ENCODE measurements at regions not wholly inside any gene's neighbourhood (a gene's known extent, or its start where the extent isn't known, plus 50 kb on each side); places are given as distances from the start of the nearest gene placed in this dataset.

GRCh38 chr15:89035150-89035549, 53.1 kb upstream of the ABHD2 start:
- no peak for ATAC-seq

GRCh38 chr15:89035658-89036057, 52.6 kb upstream of the ABHD2 start:
- intact Hi-C loops (cut with micrococcal nuclease): no loop called here
- no TSS peak for BruUV-seq (replicated peaks)
- no peak for DNase-seq (ENCODE audit: low read depth, low spot score)
- H3K4me1 ChIP-seq (ENCODE audit: control insufficient read depth in 1 of 2, insufficient read depth in 2 of 2, low read length in 2 of 2): peaks cover 0 to under 1% of the 10 kb centered on the region in 2 experiments; a peak in 1 of 4 replicates
- no peak overlapping the region for H3K9ac ChIP-seq (ENCODE audit: low read length)
- no peaks in the 10 kb centered on the region for H3K79me2 ChIP-seq (ENCODE audit: insufficient read depth, low read length)
- H3K27ac ChIP-seq (ENCODE audit: low read depth, low read length): no peak overlapping the region
- RAD21 ChIA-PET (ENCODE audit: low non-redundant PET in 1 of 2, low total read pairs in 2 of 2, uncharacterized antibody in 2 of 2, unreplicated experiment in 2 of 2): no interaction called here
- no peaks in the 10 kb centered on the region for H3K27me3 ChIP-seq (ENCODE audit: insufficient read depth, low read length)
- H3K9me3 ChIP-seq (ENCODE audit: control insufficient read depth in 1 of 2, insufficient read depth in 1 of 2, low read depth in 1 of 2, low read length in 2 of 2): no peaks in the 10 kb centered on the region
- ATAC-seq: no peak
- no peaks in the 10 kb centered on the region for H3K9me2 ChIP-seq (ENCODE audit: insufficient read depth)
- no peak for TF ChIP-seq MAX (IDR thresholded peaks at IDR 0.05)
- H3K4me3 ChIP-seq (replicated peaks in 1 of 2; ENCODE audit: low read depth in 1 of 2, low read length in 2 of 2): no peak overlapping the region
- no peak overlapping the region for H2AFZ ChIP-seq (ENCODE audit: low read depth, low read length, poor library complexity, severe bottlenecking)
- H3K4me2 ChIP-seq (ENCODE audit: low read length): no peak overlapping the region
- no peaks in the 10 kb centered on the region for H4K20me1 ChIP-seq (ENCODE audit: insufficient read depth)
- no peaks in the 10 kb centered on the region for H3K36me3 ChIP-seq (ENCODE audit: control insufficient read depth in 1 of 2, insufficient read depth in 2 of 2, low read length in 2 of 2)
- CTCF ChIA-PET: no interaction called here
- POLR2A ChIA-PET: no interaction called here

More at GRCh38 chr15:89035150-89035549, 53.1 kb upstream of the ABHD2 start:
- no peaks in the 10 kb centered on the region for H3K27me3 ChIP-seq (ENCODE audit: insufficient read depth, low read length)
- H3K4me3 ChIP-seq (replicated peaks in 1 of 2; ENCODE audit: low read depth in 1 of 2, low read length in 2 of 2): no peak overlapping the region
- CTCF ChIA-PET: interaction anchor here (0.7 kb wide), 1 partner anchor 108 kb away, joined by 4 read pairs; no protein-coding TSS in a partner anchor
- H3K9me3 ChIP-seq (ENCODE audit: control insufficient read depth in 1 of 2, insufficient read depth in 1 of 2, low read depth in 1 of 2, low read length in 2 of 2): no peaks in the 10 kb centered on the region
- intact Hi-C loops (cut with micrococcal nuclease): no loop called here
- no peaks in the 10 kb centered on the region for H4K20me1 ChIP-seq (ENCODE audit: insufficient read depth)
- H2AFZ ChIP-seq (ENCODE audit: low read depth, low read length, poor library complexity, severe bottlenecking): no peak overlapping the region
- RAD21 ChIA-PET (ENCODE audit: low non-redundant PET in 1 of 2, low total read pairs in 2 of 2, uncharacterized antibody in 2 of 2, unreplicated experiment in 2 of 2): no interaction called here
- no peak overlapping the region for H3K4me2 ChIP-seq (ENCODE audit: low read length)
- BruUV-seq (replicated peaks): no TSS peak
- no peak for DNase-seq (ENCODE audit: low read depth, low spot score)
- H3K27ac ChIP-seq (ENCODE audit: low read depth, low read length): no peak overlapping the region
- H3K9ac ChIP-seq (ENCODE audit: low read length): no peak overlapping the region
- TF ChIP-seq POLR2AphosphoS5 (IDR thresholded peaks at IDR 0.05; ENCODE audit: low read depth, low read length): no peak
- H3K4me1 ChIP-seq (ENCODE audit: control insufficient read depth in 1 of 2, insufficient read depth in 2 of 2, low read length in 2 of 2): no peaks in the 10 kb centered on the region
- H3K36me3 ChIP-seq (ENCODE audit: control insufficient read depth in 1 of 2, insufficient read depth in 2 of 2, low read length in 2 of 2): no peaks in the 10 kb centered on the region
- POLR2A ChIA-PET: no interaction called here
- H3K9me2 ChIP-seq (ENCODE audit: insufficient read depth): no peaks in the 10 kb centered on the region
- H3K79me2 ChIP-seq (ENCODE audit: insufficient read depth, low read length): no peaks in the 10 kb centered on the region

- H3K9ac ChIP-seq (ENCODE audit: low read length): no peak overlapping the region
- ATAC-seq (no peak), DNase-seq (ENCODE audit: low read depth, low spot score) (no peak)
- H3K4me3 ChIP-seq (replicated peaks in 1 of 2; ENCODE audit: low read depth in 1 of 2, low read length in 2 of 2): no peak overlapping the region
- H2AFZ ChIP-seq (ENCODE audit: low read depth, low read length, poor library complexity, severe bottlenecking): no peak overlapping the region
- ChIA-PET RAD21 (ENCODE audit: low non-redundant PET in 1 of 2, low total read pairs in 2 of 2, uncharacterized antibody in 2 of 2, unreplicated experiment in 2 of 2) (no interaction called here), CTCF (interaction anchor here (0.6 kb wide), 1 partner anchor 735 kb away, joined by 3 read pairs; no protein-coding TSS in a partner anchor), POLR2A (no interaction called here)
- H3K27me3 ChIP-seq (ENCODE audit: insufficient read depth, low read length): no peaks in the 10 kb centered on the region
- no peak overlapping the region for H3K27ac ChIP-seq (ENCODE audit: low read depth, low read length)
- no peaks in the 10 kb centered on the region for H3K36me3 ChIP-seq (ENCODE audit: control insufficient read depth in 1 of 2, insufficient read depth in 2 of 2, low read length in 2 of 2)
- no peaks in the 10 kb centered on the region for H4K20me1 ChIP-seq (ENCODE audit: insufficient read depth)
- H3K9me2 ChIP-seq (ENCODE audit: insufficient read depth): no peaks in the 10 kb centered on the region
- no peaks in the 10 kb centered on the region for H3K9me3 ChIP-seq (ENCODE audit: control insufficient read depth in 1 of 2, insufficient read depth in 1 of 2, low read depth in 1 of 2, low read length in 2 of 2)
- H3K4me1 ChIP-seq (ENCODE audit: control insufficient read depth in 1 of 2, insufficient read depth in 2 of 2, low read length in 2 of 2): peaks cover 0 to 5% of the 10 kb centered on the region in 2 experiments; a peak in 1 of 4 replicates
- no peak overlapping the region for H3K4me2 ChIP-seq (ENCODE audit: low read length)
- intact Hi-C loops (cut with micrococcal nuclease): no loop called here
- no peaks in the 10 kb centered on the region for H3K79me2 ChIP-seq (ENCODE audit: insufficient read depth, low read length)
- BruUV-seq (replicated peaks): no TSS peak
- TF ChIP-seq FOSL1 (IDR thresholded peaks at IDR 0.05; ENCODE audit: low read depth): no peak
- TF ChIP-seq REST (IDR thresholded peaks at IDR 0.05; ENCODE audit: low read depth): no peak
- no peak for TF ChIP-seq ATF3 (IDR thresholded peaks at IDR 0.05)
- TF ChIP-seq POLR2AphosphoS5 (IDR thresholded peaks at IDR 0.05; ENCODE audit: low read depth, low read length): no peak
- no peak for TF ChIP-seq EZH2 (IDR thresholded peaks at IDR 0.05)
- no peak for TF ChIP-seq MAX (IDR thresholded peaks at IDR 0.05)
- no peak for TF ChIP-seq SP1 (IDR thresholded peaks at IDR 0.05; ENCODE audit: low read depth)
- TF ChIP-seq SRF (IDR thresholded peaks at IDR 0.05; ENCODE audit: low read depth): no peak
- TF ChIP-seq YY1 (IDR thresholded peaks at IDR 0.05; ENCODE audit: extremely low read depth, insufficient replicate concordance, low read depth, low read length): no peak
- no peak for TF ChIP-seq EGR1 (IDR thresholded peaks at IDR 0.05; ENCODE audit: low read depth)
These were observed 50.1 kb upstream of the ABHD2 start for GRCh38 chr15:89038146-89038545.
